ENCODE measurements at regions not wholly inside any gene's neighbourhood (a gene's known extent, or its start where the extent isn't known, plus 50 kb on each side); places are given as distances from the start of the nearest gene placed in this dataset.

GRCh38 chrX:107502316-107502715 lies 52.9 kb downstream of the FRMPD3 start:
- DNase-seq (ENCODE audit: low read depth): no peak

GRCh38 chrX:107504006-107504405 lies 54.6 kb downstream of the FRMPD3 start:
- no peak for DNase-seq (ENCODE audit: low read depth)

- no peak for DNase-seq (ENCODE audit: low read depth)
Observed at GRCh38 chrX:107505223-107505622, 55.8 kb downstream of the FRMPD3 start.

GRCh38 chrX:107506596-107507031 lies 57.2 kb downstream of the FRMPD3 start:
- no peak for DNase-seq (ENCODE audit: low read depth)

- no peak for DNase-seq (ENCODE audit: low read depth)
Observed at GRCh38 chrX:107507093-107507743, 57.8 kb downstream of the FRMPD3 start.

GRCh38 chrX:107507744-107508117 lies 58.3 kb downstream of the FRMPD3 start:
- no peak for DNase-seq (ENCODE audit: low read depth)

- DNase-seq (ENCODE audit: low read depth): no peak
Observed at GRCh38 chrX:107508925-107509324, 59.5 kb downstream of the FRMPD3 start.

GRCh38 chrX:107514944-107515343 lies 65.5 kb downstream of the FRMPD3 start:
- no peak for DNase-seq (ENCODE audit: low read depth)

- no peak for DNase-seq (ENCODE audit: low read depth)
Observed at GRCh38 chrX:107521877-107522586, 72.6 kb downstream of the FRMPD3 start.

- no peak for DNase-seq (ENCODE audit: low read depth)
Observed at GRCh38 chrX:107522901-107523300, 73.4 kb downstream of the FRMPD3 start.

GRCh38 chrX:107526141-107526540 lies 76.7 kb downstream of the FRMPD3 start:
- DNase-seq (ENCODE audit: low read depth): no peak

- DNase-seq (ENCODE audit: low read depth): no peak
Observed at GRCh38 chrX:107530141-107530540, 80.7 kb downstream of the FRMPD3 start.

- DNase-seq (ENCODE audit: low read depth): peak; percentile 6
Observed at GRCh38 chrX:107537815-107538214, 88.4 kb downstream of the FRMPD3 start.

GRCh38 chrX:107541244-107541643 lies 87.1 kb upstream of the PRPS1 start:
- no peak for DNase-seq (ENCODE audit: low read depth)

- DNase-seq (ENCODE audit: low read depth): no peak
Observed at GRCh38 chrX:107542040-107542439, 86.3 kb upstream of the PRPS1 start.

- DNase-seq (ENCODE audit: low read depth): no peak
Observed at GRCh38 chrX:107542500-107542899, 85.8 kb upstream of the PRPS1 start.

GRCh38 chrX:107547621-107548020 lies 80.7 kb upstream of the PRPS1 start:
- DNase-seq (ENCODE audit: low read depth): no peak

- DNase-seq (ENCODE audit: low read depth): no peak
Observed at GRCh38 chrX:107548775-107549174, 79.5 kb upstream of the PRPS1 start.

- peak; percentile 1 for DNase-seq (ENCODE audit: low read depth)
Observed at GRCh38 chrX:107549504-107549903, 78.8 kb upstream of the PRPS1 start.

- DNase-seq (ENCODE audit: low read depth): no peak
Observed at GRCh38 chrX:107551546-107551945, 76.8 kb upstream of the PRPS1 start.

- DNase-seq (ENCODE audit: low read depth): no peak
Observed at GRCh38 chrX:107552930-107553329, 75.4 kb upstream of the PRPS1 start.

GRCh38 chrX:107556967-107557366 lies 71.3 kb upstream of the PRPS1 start:
- no peak for DNase-seq (ENCODE audit: low read depth)

GRCh38 chrX:107559506-107559905 lies 68.8 kb upstream of the PRPS1 start:
- DNase-seq (ENCODE audit: low read depth): no peak

GRCh38 chrX:107560041-107560440 lies 68.3 kb upstream of the PRPS1 start:
- DNase-seq (ENCODE audit: low read depth): no peak

All from stimulated activated CD4-positive, alpha-beta T cell treated with anti-CD3 and anti-CD28 coated beads, Interleukin-2, amount 100 ng/mL, for 4 hours (primary cell).